ENCODE measurements at regions not wholly inside any gene's neighbourhood (a gene's known extent, or its start where the extent isn't known, plus 50 kb on each side); places are given as distances from the start of the nearest gene placed in this dataset.

DNA sequence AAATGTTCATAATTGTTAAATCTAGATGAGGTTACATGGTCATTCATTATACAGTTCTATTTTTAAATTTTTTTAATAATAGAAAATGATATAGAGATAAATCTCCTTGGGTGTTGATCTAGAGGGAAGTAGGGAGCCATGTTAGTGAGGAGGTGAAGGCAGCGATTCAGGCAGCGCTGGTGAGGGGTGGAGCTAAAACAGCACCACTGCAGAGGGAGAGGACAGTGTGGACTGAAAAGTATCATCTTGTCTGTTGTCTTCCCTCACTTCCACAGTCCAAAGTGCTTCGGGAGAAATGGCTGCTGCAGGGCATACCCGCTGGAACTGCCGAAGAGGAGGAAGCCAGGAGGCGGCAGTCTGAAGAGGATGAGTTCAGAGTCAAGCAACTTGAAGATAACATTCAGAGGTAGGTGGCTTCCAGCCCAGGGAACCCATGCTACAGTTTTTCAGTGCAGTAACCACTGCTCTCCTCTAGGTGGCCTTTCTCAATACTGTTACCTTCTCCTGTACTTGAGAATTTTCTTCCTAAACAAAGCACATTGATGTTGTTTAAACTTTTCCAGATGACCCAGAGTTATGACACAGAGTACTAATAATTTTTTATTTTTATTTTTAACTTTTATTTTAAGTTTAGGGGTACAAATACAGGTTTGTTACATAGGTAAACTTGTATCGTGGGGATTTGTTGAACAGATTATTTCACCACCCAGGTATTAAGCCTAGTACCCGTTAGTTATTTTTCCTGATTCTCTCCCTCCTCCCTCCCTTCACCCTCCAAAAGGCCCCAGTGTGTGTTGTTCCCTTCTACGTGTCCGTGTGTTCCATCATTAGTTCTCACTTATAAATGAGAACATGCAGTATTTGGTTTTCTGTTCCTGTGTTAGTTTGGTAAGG is 100.5 kb downstream of the PALM2AKAP2 start:
- in situ Hi-C loops (cut with MboI; ENCODE audit: low sequenced_read_pairs): no loop called here

DNA sequence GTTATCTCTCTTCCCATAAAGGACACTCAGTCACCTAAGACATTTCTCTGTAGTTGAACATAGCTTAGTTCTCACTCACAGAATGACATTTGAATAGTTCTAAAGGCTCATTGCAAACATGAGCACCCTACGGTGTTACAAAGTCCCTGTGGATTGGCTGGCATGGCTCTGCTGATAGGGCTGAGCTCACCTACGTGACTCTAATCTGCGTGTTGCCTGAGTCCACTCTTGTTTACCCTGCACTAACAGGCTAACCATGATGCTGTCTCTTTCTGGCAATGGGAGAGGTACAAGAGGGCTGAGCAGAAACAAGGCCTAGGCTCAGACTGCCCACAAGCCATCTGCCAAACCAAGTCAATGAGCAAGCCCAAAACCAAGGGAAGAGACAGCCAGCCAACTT is 103.6 kb downstream of the PALM2AKAP2 start:
- in situ Hi-C loops (cut with MboI; ENCODE audit: low sequenced_read_pairs): no loop called here

DNA sequence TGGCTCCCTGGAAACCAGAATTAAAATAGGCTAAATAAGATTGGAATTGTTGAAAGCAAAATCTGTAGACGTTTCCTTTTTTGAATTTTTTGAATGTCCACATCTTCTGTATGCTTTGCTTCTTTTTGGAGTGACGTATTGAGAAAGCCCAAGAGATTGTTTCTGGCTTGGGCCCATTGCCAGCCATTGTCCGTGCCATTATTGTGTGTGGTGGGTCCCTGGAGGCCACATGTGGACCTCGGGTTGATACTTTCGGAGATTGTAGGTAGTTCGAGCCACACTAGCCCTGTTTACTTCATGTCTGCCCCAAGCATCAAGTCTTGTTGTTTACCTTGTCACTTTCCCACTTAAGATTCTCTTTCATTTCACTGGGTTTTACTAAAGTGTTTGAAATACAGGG is 106.0 kb downstream of the PALM2AKAP2 start:
- in situ Hi-C loops (cut with MboI; ENCODE audit: low sequenced_read_pairs): no loop called here

DNA sequence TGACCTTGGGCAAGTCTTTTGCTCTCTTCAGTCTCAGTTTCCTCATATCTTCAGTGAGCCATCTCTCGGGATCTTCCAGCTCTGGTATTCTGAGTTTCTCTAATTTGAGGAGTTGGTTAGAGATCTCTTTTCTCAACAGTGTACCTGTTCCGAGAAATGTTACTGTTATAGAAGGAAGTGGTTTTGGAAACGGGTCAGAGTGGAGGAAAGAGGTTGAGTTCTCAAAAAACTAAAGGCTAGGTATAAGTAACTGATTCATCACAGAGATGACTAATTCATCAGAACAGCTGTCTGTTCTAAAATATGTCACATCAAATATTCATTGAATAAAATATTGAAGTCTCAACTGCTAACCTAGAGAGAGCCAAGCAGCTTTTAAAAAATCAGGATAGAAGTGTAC is 106.6 kb downstream of the PALM2AKAP2 start:
- in situ Hi-C loops (cut with MboI; ENCODE audit: low sequenced_read_pairs): no loop called here

DNA sequence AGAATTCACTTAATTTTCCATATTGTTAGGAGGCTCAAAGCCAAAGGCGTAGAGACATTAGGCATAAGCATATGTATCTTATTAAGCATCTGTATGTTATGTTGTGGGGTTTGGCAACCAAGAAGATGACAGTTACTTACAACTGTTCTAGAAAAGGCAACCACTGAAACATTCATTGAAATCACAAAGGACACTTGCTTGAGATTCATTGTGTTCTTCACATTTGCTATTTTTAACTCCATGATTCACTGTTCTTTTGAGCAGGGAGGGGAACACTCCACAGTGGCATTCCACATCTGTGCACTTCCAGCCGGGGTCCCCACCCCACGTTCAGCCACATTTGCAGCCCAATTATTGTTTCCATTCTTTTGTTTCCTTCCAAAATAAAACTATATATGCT is 107.1 kb downstream of the PALM2AKAP2 start:
- in situ Hi-C loops (cut with MboI; ENCODE audit: low sequenced_read_pairs): no loop called here

DNA sequence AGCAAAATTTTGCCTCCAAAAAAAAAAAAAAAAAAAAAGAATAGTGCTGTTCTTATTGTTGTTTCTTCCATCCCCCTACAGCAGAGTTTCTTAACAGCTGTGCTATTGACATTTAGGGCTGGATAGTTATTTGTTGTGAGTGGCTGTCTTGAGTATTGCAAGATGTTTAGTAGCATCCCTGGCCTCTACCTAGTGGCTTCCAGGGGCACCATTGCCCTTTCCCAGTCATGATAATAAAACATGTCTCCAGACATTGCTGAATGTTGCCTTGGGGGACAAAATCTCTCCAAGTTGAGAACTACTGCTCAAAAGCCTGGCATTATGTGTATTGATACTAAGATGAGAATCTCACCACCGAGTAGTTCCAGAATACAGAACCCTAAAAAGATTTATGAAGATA is 108.7 kb downstream of the PALM2AKAP2 start:
- in situ Hi-C loops (cut with MboI; ENCODE audit: low sequenced_read_pairs): no loop called here

DNA sequence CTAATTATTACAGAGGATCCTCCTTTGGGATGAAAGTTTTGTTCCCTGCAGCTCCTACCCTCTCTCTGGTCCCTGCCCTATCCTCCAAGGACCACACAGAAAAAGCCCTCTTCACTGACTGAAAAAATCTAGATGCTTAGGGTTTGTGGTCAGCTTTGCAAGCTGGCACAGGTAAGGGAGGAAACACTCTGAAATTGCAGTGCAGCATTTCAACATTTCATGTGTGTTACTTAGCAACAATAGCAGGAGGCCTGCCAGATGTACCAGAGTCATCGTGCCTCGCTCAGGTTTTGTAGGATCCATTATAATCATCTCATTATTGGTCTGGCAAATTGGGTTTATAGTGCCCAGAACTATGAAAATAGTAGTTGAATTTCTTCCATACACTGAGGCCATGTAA is 109.5 kb downstream of the PALM2AKAP2 start:
- in situ Hi-C loops (cut with MboI; ENCODE audit: low sequenced_read_pairs): no loop called here

DNA sequence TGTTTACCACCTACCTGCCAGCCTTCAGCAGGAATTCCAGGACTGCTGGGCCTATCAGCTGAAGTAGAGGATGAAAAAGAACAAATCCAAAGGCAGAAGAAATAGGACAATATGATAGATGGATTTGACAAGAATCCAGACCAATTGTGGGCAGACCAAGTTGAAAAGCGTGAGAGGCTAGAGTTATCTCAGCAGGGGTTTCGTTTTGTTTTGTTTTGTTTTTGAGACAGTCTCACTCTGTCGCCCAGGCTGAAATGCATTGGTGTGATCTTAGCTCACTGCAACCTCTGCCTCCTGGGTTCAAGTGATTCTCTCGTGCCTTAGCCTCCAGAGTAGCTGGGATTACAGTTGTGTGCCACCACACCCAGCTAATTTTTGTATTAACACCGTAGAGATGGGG is 113.2 kb downstream of the PALM2AKAP2 start:
- in situ Hi-C loops (cut with MboI; ENCODE audit: low sequenced_read_pairs): loop anchor here (10.0 kb wide), 1 partner anchor 262 kb away; no protein-coding TSS in a partner anchor

DNA sequence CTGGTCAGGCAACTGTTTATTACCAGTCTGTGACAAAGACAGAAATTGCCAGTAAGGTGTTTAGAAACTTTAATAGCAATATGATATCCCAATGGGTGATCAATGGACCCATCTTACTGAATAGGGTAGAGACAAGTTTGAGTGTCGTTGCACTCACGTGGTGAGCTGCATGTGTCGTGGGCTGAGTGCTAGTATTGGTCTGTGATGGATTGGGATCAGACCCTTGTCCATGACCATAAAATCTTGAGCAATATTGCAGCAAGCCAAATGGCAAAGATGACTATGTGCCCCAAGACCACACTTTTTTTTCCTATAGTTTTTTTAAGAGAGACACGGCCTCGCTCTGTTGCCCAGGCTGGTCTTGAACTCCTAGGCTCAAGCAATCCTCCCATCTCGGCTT is 114.5 kb downstream of the PALM2AKAP2 start:
- in situ Hi-C loops (cut with MboI; ENCODE audit: low sequenced_read_pairs): loop anchor here (10.0 kb wide), 1 partner anchor 260 kb away; no protein-coding TSS in a partner anchor

DNA sequence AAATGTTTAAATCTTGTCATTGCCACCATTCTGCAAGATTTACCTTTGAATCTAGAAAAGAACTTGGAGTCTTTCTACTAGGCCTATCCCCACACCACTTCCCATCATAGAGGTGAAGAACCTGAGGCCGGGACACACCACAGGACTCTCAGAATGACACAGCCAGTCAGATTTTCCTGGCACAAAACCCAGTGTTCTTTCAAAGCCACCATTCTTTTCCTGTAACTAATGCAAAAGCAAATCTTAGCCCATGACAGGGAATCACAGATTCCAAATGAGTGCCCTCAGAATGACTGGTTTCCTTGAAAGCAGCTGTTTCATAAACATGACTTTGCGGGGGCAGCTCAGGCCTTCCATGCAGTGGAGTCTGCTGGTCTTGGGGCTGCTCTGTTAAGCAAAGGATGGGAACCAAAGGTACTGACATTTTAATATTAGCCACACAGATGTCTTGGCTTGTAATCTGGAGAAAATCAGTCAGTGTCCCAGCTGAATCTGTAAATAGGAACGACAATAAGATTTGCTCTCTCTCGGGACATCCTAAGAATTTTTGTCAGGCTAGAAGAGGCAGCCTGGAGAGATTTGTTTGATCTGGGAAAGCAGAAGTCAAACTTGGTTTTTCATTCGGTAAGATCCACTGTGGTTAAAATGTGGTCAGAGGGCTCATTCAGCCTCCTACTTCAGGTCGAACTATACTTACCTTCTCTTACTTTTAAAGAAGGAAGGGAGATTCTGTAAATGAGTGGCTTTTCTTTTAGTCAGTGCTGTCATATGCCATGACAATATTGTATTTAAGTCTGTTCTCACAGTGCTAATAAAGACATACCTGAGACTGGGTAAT is 115.1 kb downstream of the PALM2AKAP2 start:
- in situ Hi-C loops (cut with MboI; ENCODE audit: low sequenced_read_pairs): loop anchor here (10.0 kb wide), 1 partner anchor 260 kb away; no protein-coding TSS in a partner anchor

DNA sequence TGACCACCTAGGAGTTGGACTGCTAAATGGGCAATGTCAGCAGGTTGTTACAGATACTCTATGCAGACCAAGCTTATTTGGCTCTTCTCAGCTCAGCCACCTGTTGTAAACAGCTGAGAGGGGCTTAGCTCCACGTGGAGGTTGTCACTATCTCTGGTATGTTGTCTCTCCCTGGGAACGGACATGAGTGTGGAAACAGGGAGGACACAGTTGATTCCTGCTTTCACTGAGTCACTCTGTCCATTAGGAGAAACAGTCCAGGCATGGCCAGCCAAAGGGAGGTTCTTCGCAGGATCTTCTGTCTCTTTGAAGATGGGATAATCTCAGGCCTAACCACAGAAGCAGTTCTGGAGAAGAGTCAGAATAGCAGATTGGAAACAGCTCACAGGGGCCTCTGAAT is 121.2 kb downstream of the PALM2AKAP2 start:
- in situ Hi-C loops (cut with MboI; ENCODE audit: low sequenced_read_pairs): no loop called here

DNA sequence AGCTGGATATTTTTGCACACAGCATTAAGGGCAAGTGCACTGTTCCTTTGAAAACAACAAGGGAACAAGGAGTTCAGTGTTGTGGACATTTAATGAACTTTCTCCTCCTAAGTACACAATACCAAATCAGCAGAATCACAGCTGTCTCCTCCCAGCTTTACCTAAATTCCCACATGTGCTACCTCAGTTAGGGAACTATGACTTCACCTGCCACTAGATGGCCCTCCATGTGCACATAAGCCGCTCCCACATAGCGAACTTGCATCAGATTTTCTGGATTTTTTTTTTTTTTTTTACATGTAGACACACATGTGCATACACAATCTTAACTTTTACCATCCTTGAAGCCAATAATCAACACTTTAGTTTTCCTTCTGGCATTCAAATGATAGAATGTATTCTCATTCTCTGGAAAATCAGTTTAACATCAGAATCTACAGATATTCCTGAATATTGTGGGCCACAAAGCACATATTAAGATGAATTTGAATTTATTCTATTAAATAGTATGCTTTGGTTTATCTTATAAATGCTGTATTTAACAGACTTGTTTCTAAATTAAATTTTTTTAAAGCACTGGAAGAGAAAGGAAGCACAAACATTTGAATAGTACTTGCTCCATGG is 123.6 kb downstream of the PALM2AKAP2 start:
- in situ Hi-C loops (cut with MboI; ENCODE audit: low sequenced_read_pairs): no loop called here

DNA sequence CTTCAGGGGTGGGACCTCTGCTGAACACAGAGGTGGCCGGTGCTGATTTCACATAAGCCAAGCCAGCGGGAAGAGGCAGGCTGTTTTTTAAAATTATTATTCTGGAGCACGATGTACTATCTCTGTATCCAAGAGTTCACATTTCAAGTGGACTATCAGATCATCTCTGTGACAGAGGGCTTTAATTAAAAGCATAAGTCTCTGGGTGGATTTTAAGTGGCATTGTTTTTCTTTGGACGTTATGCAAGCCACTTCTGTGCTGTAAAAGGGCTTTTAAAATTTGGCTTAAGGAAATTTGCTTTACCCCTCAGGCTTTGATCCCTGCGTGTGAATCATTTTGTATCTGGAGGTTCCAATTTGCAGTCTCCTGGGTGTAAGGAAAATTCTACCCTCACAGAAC is 124.7 kb downstream of the PALM2AKAP2 start:
- in situ Hi-C loops (cut with MboI; ENCODE audit: low sequenced_read_pairs): no loop called here

DNA sequence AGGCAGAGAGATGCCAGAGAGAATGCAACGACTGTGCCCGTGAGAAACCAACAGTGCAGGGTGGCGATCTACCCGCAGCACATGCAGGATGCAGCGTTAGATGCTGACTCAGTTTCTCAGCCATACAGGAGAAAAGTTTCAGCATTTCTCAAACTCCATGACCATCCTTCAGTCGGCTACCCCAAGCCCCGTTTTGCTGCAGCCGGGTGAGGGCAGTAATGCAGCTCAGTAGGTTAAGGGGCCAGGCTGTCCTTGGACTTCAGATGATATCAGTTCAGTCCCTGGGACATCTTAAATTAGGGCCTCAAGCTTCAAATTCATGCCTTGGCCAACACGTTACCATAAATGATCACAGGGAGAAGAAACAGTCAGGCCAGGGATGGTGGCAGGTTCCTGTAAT is 125.5 kb downstream of the PALM2AKAP2 start:
- in situ Hi-C loops (cut with MboI; ENCODE audit: low sequenced_read_pairs): no loop called here

DNA sequence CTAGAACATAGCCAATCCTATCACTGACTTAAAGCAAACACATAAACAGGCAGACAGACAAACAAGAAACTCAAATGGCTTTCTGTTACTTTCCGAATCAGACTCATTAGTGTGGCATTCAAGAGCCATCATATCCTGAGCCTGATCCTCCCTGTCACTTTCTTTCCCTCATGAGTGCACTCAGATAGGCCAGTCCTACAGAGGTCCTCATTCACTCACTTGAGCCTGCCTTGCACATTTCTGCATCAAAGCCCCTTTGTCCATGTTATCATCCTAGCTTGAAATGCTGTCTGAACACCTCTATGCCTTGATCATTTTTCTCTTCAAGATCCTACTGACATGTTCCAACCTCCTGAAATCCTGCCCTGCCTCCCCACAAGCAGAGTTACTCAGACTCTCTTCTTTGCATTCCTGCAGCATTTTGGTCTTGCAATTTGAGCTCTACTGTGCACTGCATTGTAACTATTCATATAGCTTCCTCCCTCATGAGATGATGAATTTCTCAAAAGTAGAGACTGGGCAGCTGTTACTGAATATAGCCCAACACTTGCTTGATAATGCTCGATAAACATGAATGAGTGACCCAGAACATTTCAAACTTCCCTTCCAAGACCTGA is 126.9 kb downstream of the PALM2AKAP2 start:
- in situ Hi-C loops (cut with MboI; ENCODE audit: low sequenced_read_pairs): no loop called here

DNA sequence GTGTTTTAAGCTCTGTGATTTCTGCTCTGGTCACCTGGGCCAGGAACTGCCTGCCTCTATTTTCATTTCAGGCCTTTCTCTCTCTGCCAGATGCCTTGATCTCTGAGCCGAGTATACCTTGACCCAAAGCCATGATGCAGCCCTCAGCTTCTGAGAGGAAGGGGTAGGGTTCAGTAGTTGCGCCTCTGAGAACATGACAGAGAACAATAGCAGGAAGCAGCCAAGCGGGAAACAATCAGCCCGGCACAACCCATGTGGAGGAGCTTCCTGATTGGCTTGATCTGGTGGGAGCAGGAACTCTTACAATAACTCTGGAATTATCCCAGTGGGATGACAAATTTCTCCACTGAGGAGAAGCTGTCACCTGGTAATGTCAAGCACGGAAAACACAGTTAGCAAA is 127.4 kb downstream of the PALM2AKAP2 start:
- in situ Hi-C loops (cut with MboI; ENCODE audit: low sequenced_read_pairs): no loop called here

DNA sequence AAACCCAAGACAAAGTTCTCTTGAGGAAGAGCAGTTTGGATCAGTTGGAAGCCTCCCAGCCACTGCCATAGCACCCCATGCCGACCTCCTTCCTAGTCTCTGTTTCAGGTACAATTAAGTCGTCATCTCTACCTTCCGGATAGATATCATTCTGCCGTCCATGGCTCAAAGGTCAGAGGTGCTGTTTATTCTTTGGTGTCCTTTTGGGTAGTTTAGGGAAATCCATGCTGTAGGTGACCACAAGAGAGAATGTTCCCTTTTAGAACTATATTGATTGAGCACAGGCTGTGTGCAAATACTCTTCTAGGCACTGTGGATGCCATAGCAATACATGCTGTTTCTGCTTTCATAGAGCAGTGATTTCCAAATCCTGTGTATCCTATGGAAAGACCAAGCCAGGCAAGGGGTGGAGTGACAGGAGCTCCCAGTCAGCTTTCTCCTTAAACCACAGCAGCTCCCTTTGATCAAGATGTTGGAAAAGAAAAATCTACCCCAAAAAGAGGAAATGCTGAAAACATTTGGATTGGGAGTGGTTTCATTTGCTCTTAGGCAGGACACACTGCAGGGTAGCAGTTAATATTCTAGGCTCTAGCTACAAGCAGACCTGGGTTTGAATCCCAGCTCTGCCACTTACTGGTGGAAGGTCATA is 127.9 kb downstream of the PALM2AKAP2 start:
- in situ Hi-C loops (cut with MboI; ENCODE audit: low sequenced_read_pairs): no loop called here

DNA sequence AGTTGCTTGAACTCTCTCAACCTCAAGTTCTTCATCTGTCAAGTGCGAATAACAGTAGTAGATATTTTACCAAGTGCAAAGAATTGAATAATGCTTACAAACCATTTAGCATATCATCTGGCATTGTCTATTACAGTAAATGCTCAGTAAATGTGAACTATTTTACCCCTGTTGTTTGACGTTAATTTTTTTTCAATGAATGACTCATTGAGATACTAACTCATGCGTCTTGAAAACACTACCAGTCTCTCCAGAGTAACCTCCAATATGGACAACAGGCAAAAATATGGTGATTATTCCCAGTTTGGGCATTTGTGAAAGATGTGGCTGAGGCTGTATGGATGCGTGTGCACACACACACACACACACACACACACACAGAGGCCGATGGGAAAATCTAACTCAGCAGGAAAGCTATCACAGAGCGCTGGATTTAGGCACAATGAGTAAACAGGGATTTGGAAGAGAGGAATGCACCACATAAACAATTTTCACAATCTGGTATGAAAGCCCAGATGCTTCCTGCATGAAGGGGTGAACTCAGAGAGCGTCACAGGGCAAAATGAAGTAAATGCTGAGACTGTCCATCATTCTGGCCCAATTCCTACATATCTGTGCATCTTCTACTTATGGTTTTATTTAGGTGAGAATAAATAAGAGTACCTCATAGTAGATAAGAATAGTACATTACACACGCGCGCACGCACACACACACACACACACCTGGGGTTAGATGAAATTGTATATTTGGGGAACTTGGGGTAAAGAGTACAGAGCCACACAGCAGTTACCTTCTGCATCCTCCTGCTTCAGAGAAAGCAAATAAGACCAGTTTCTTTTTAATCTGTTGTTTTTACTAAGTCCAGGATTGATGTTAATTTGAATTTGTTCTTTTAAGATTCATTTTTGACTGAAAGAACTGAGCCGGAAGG is 128.7 kb downstream of the PALM2AKAP2 start:
- in situ Hi-C loops (cut with MboI; ENCODE audit: low sequenced_read_pairs): no loop called here
